HEK293T (cell line): ENCODE measurements at regions not wholly inside any gene's neighbourhood (a gene's known extent, or its start where the extent isn't known, plus 50 kb on each side); places are given as distances from the start of the nearest gene placed in this dataset.
"Not testable (repeated sequence)": the region's sequence is repeated elsewhere in the genome, so short reads cannot be mapped to it uniquely, and the experiment has no call there.

Experiments used
- CTCF ChIA-PET: fragments of 350-600 bp; formaldehyde crosslinking; extraction: SDS; loops from one replicate; lab custom pipeline; 2021; ENCODE audit warnings: antibody characterized with exemption, inconsistent platforms; lab: Yijun Ruan, JAX
- POLR2A ChIA-PET: fragments of 350-600 bp; formaldehyde crosslinking; extraction: SDS; loops from one replicate; lab custom pipeline; 2020; ENCODE audit warnings: antibody characterized with exemption, inconsistent platforms; lab: Yijun Ruan, JAX
- DNase-seq: peaks from one replicate; pipeline ENCODE4 v3.0.0; 2012; ENCODE audit warnings: mixed read lengths; ENCODE audit errors: extremely low spot score
- ARNT ChIP-seq: fragments of 450-650 bp; IDR thresholded peaks from 2 replicates; pipeline ENCODE4 v1.6.1; 2017; ENCODE audit warnings: mild to moderate bottlenecking
- BHLHE40 ChIP-seq: fragments of 450-650 bp; IDR thresholded peaks from 2 replicates; pipeline ENCODE4 v1.6.1; 2016; ENCODE audit warnings: mild to moderate bottlenecking, moderate library complexity, borderline replicate concordance
- CTBP1 ChIP-seq: fragments of 450-650 bp; IDR thresholded peaks from 2 replicates; pipeline ENCODE4 v1.6.1; 2016; ENCODE audit warnings: borderline replicate concordance
- ELF4 ChIP-seq: fragments of 450-650 bp; IDR thresholded peaks from 2 replicates; pipeline ENCODE4 v1.6.1; 2017; ENCODE audit warnings: antibody characterized with exemption
- FOXA1 ChIP-seq: fragments of 450-650 bp; IDR thresholded peaks from 2 replicates; pipeline ENCODE4 v1.6.1; 2016; ENCODE audit warnings: mild to moderate bottlenecking
- FOXK2 ChIP-seq: fragments of 450-650 bp; IDR thresholded peaks from 2 replicates; pipeline ENCODE4 v1.6.1; 2016; ENCODE audit warnings: mild to moderate bottlenecking
- FOXM1 ChIP-seq: fragments of 450-650 bp; IDR thresholded peaks from 2 replicates; pipeline ENCODE4 v1.6.1; 2017; ENCODE audit warnings: mild to moderate bottlenecking, borderline replicate concordance
- HDGF ChIP-seq: fragments of 450-650 bp; IDR thresholded peaks from 2 replicates; pipeline ENCODE4 v1.6.1; 2017; ENCODE audit warnings: antibody characterized with exemption, borderline replicate concordance
- L3MBTL2 ChIP-seq: fragments of 450-650 bp; conservative IDR thresholded peaks from 2 replicates; pipeline ENCODE4 v1.6.1; 2016; ENCODE audit warnings: mild to moderate bottlenecking
- LEF1 ChIP-seq: fragments of 450-650 bp; IDR thresholded peaks from 2 replicates; pipeline ENCODE4 v1.6.1; 2017; ENCODE audit warnings: mild to moderate bottlenecking, borderline replicate concordance
- NFRKB ChIP-seq: fragments of 450-650 bp; IDR thresholded peaks from 2 replicates; pipeline ENCODE4 v1.6.1; 2016; ENCODE audit warnings: mild to moderate bottlenecking, moderate library complexity
- PKNOX1 ChIP-seq: fragments of 450-650 bp; IDR thresholded peaks from 2 replicates; pipeline ENCODE4 v1.6.1; 2016
- SP1 ChIP-seq: fragments of 450-650 bp; IDR thresholded peaks from 2 replicates; pipeline ENCODE4 v1.6.1; 2017
- SUZ12 ChIP-seq: fragments of 450-650 bp; IDR thresholded peaks from 2 replicates; pipeline ENCODE4 v1.6.1; 2016; ENCODE audit warnings: mild to moderate bottlenecking
- TARDBP ChIP-seq: fragments of 450-650 bp; IDR thresholded peaks from 2 replicates; pipeline ENCODE4 v1.6.1; 2016
- ZNF384 ChIP-seq: fragments of 450-650 bp; IDR thresholded peaks from 2 replicates; pipeline ENCODE4 v1.6.1; 2016

DNA sequence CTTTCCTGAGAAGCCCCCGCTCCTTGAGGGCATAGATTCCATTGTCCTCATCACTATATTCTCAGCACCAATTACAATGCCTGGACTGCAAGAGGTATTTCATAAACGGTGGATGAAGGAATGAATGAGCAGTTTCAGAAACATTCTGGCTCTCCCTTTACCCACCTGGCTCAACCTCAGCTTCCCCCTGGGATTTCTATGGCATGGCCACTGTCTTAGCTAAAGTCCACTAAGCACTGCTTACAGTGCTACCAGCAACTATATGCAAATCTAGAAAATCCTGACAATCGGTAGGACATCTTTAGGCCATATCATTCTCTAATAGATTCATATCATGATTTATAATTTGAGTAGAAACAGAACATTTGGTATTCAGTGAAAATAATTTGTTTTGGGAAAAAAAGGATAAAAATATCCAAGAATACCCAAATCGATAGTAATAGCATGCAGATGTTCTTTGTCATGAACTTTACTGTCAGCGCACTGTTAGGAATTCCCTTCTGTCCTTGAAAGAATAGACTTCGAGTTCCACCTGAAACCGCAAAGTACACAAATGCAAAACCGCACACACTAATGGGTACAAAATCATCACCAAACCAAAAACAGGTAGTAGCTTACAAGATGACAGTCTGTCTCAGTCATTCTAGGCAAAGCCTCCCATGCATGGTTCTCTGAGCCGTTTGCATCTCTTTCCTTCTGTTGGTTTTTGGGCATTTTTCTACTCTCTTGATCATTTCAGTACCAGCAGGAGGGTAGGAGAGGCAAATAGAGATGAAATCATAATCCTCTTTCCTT lies 303.6 kb upstream of the ID2 start:
- no peak for DNase-seq
- ChIA-PET CTCF (no interaction called here), POLR2A (no interaction called here)
- TF ChIP-seq NFRKB (no peak), SUZ12 (no peak), FOXA1 (no peak)

DNA sequence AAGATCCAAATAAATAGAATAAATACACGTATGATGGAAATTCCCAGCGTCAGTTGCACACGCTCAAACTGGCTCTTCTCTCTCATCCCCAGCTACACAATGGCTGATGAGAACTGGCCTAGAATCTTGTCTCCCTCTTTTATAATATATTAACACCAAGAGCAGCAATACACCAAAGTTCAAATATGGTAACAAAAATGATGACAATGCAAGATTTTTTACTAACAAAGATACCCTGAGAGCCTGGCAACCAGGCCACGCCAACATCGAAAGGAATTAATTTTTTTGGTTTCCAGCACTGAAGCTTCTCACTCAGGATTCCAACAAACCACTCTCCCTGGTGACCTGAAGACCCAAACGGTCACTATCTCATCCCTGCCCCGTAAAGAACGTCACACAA lies 302.7 kb upstream of the ID2 start:
- ChIA-PET CTCF (no interaction called here), POLR2A (no interaction called here)
- TF ChIP-seq FOXK2 (no peak), FOXA1 (no peak), LEF1 (no peak), FOXM1 (no peak), PKNOX1 (no peak), TARDBP (no peak), SP1 (no peak), ZNF384 (no peak), ARNT (no peak), CTBP1 (no peak), HDGF (no peak), BHLHE40 (no peak), NFRKB (no peak), L3MBTL2 (no peak), ELF4 (no peak), SUZ12 (no peak)

GRCh38 chr2:8379549-8379948 lies 302.3 kb upstream of the ID2 start:
- TF ChIP-seq ELF4 (no peak), SP1 (no peak), ZNF384 (no peak), SUZ12 (no peak), FOXA1 (no peak), L3MBTL2 (no peak), PKNOX1 (no peak), NFRKB (no peak), ARNT (no peak), TARDBP (no peak), HDGF (no peak), LEF1 (no peak), FOXM1 (no peak), BHLHE40 (no peak), FOXK2 (no peak), CTBP1 (no peak)
- POLR2A ChIA-PET, result no interaction called here
- CTCF ChIA-PET, result no interaction called here
- DNase-seq, result no peak

More for the DNA sequence above, 302.7 kb upstream of the ID2 start:
- no peak for DNase-seq

GRCh38 chr2:8380026-8380425 lies 301.8 kb upstream of the ID2 start:
- CTCF ChIA-PET, result no interaction called here
- POLR2A ChIA-PET, result no interaction called here
- DNase-seq, result no peak
- TF ChIP-seq FOXA1 (no peak), L3MBTL2 (no peak), LEF1 (no peak), FOXM1 (no peak), FOXK2 (no peak), ZNF384 (no peak), CTBP1 (no peak), BHLHE40 (no peak), ARNT (no peak), SP1 (no peak), PKNOX1 (no peak), SUZ12 (no peak)

DNA sequence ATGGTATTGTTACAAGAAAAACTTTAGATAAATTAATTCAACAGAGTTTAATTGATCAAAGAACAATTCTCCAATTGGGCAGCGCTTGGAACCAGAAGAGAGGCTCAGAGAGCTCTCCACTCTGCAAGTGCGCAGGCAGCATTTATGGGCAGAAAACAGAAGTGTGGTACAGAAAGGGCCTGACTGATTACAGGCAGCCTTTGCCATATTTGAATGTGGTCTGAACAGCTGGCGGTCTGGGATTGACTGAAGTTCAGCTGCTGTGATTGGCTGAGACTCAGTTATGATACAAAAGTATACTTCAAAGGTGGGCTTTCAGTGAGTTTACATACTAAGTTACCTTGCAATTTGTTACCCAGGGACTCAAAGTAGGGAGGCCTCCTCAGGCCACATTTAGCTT lies 301.3 kb upstream of the ID2 start:
- no peak for TF ChIP-seq ELF4
- ChIA-PET CTCF (no interaction called here), POLR2A (no interaction called here)
- DNase-seq, result no peak

DNA sequence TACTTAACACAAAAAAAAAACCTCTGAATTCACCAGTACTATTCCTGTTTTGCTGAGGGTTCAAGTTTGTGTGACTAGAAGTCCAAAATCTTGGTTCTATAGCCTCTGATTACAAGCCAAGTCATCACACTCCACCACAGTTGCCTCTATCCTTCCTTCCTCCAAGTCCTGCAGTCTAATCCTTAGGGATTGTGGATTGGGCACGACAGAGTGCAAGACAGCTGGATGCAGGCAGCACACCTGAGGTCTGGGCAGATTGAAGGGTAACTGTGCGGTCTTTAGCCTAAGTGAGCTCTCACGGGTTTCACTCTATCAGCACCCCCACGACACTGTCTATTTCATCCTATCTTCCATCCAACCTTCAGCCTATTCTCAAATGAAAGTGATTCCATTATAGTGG lies 299.4 kb upstream of the ID2 start:
- CTCF ChIA-PET, result no interaction called here
- POLR2A ChIA-PET, result interaction anchor here (0.5 kb wide), 1 partner anchor 297 kb away, joined by 3 read pairs; no protein-coding TSS in a partner anchor
- no peak for DNase-seq
- TF ChIP-seq TARDBP (no peak), SUZ12 (no peak), FOXA1 (no peak), ELF4 (no peak), LEF1 (no peak), FOXM1 (no peak), FOXK2 (no peak), HDGF (no peak), L3MBTL2 (no peak), CTBP1 (no peak), ARNT (no peak), PKNOX1 (no peak), ZNF384 (no peak), NFRKB (no peak), SP1 (no peak), BHLHE40 (no peak)

GRCh38 chr2:8386748-8387147 lies 295.1 kb upstream of the ID2 start:
- DNase-seq, POLR2A ChIA-PET, CTCF ChIA-PET: not testable (repeated sequence)
